PC-9 (cell line): ENCODE measurements at regions not wholly inside any gene's neighbourhood (a gene's known extent, or its start where the extent isn't known, plus 50 kb on each side); places are given as distances from the start of the nearest gene placed in this dataset.

Experiments
- BruUV-seq: library from RNA; stranded (reverse); fragments of 400-500 nt; replicated peaks from 2 replicates; lab custom pipeline; 2021; lab: Mats Ljungman, UMichigan
- CTCF ChIA-PET: fragments of 300-600 bp; sonication (Branson Sonifier 250); formaldehyde crosslinking; loops from one replicate; lab custom pipeline; 2022; ENCODE audit warnings: antibody characterized with exemption; lab: Charles Lee
- POLR2A ChIA-PET: fragments of 300-600 bp; sonication (Branson Sonifier 250); formaldehyde crosslinking; loops from one replicate; lab custom pipeline; 2022; ENCODE audit warnings: antibody characterized with exemption; ENCODE audit not compliant: unreplicated experiment; lab: Charles Lee
- DNase-seq, 2 experiments: peaks; one replicate each; pipeline versions ENCODE4 v3.0.0 to v3.0.0-alpha.2; 2015 to 2022; ENCODE audit warnings: mixed read lengths in 1 of 2
- H2AFZ ChIP-seq: fragments of 200-600 bp; sonication (generic); 2 replicates; pipeline ENCODE4 v1.8.1; 2017; ENCODE audit warnings: antibody characterized with exemption
- H3F3A ChIP-seq: fragments of 200-600 bp; sonication (generic); 2 replicates; pipeline ENCODE4 v1.8.1; 2017; ENCODE audit warnings: antibody characterized with exemption, mild to moderate bottlenecking, low read depth; ENCODE audit not compliant: insufficient read depth
- H3K27ac ChIP-seq: fragments of 200-600 bp; sonication (generic); 2 replicates; pipeline ENCODE4 v1.6.1; 2016; ENCODE audit warnings: mixed run types
- H3K27me3 ChIP-seq: fragments of 200-600 bp; sonication (generic); 2 replicates; pipeline ENCODE4 v1.6.1; 2016; ENCODE audit warnings: low read depth, mixed run types; ENCODE audit not compliant: insufficient read depth
- H3K36me3 ChIP-seq: fragments of 200-600 bp; sonication (generic); 2 replicates; pipeline ENCODE4 v1.6.1; 2016; ENCODE audit warnings: low read depth, mixed run types
- H3K4me1 ChIP-seq: fragments of 200-600 bp; sonication (generic); replicated peaks from 2 replicates; pipeline ENCODE4 v1.6.1; 2016; ENCODE audit warnings: mixed run types; ENCODE audit not compliant: insufficient read depth
- H3K4me2 ChIP-seq: fragments of 200-600 bp; sonication (generic); 2 replicates; pipeline ENCODE4 v1.6.1; 2017; ENCODE audit warnings: mixed run types
- H3K4me3 ChIP-seq: fragments of 200-600 bp; sonication (generic); 2 replicates; pipeline ENCODE4 v1.6.1; 2016; ENCODE audit warnings: mixed run types
- H3K79me2 ChIP-seq: fragments of 200-600 bp; sonication (generic); 2 replicates; pipeline ENCODE4 v1.6.1; 2017; ENCODE audit warnings: low read depth, mixed run types
- H3K9me2 ChIP-seq: fragments of 200-600 bp; sonication (generic); 2 replicates; pipeline ENCODE4 v1.8.1; 2017; ENCODE audit warnings: mild to moderate bottlenecking; ENCODE audit not compliant: insufficient read depth
- H3K9me3 ChIP-seq: fragments of 200-600 bp; sonication (generic); 2 replicates; pipeline ENCODE4 v1.8.1; 2016; ENCODE audit warnings: low read depth; ENCODE audit not compliant: insufficient read depth
- H4K20me1 ChIP-seq: fragments of 200-600 bp; sonication (generic); 2 replicates; pipeline ENCODE4 v1.8.1; 2017; ENCODE audit not compliant: insufficient read depth
- CTCF ChIP-seq: fragments of 200-600 bp; sonication (generic); conservative IDR thresholded peaks from 2 replicates; pipeline ENCODE4 v1.6.1; 2017; ENCODE audit warnings: mixed run types, antibody characterized with exemption, mild to moderate bottlenecking, moderate library complexity
- EZH2 ChIP-seq: fragments of 200-600 bp; sonication (generic); IDR thresholded peaks from 2 replicates; pipeline ENCODE4 v1.8.0; 2017; ENCODE audit warnings: antibody characterized with exemption, low read depth
- intact Hi-C: fragments of 100-400 bp; cut with micrococcal nuclease; formaldehyde crosslinking; loops from one replicate; pipeline ENCODE4 v1.10.0; 2022; ENCODE audit not compliant: unreplicated experiment

- H3K79me2 ChIP-seq: no peaks in the 10 kb centered on the region
- intact Hi-C loops: no loop called here
- TF ChIP-seq CTCF: no peak
- no peak for TF ChIP-seq EZH2
These were observed 347.1 kb downstream of the UTRN start for GRCh38 chr6:144632266-144632665.

GRCh38 chr6:144633886-144634285, 348.8 kb downstream of the UTRN start:
- no TSS peak for BruUV-seq
- H3K9me2 ChIP-seq: no peaks in the 10 kb centered on the region
- H3K9me3 ChIP-seq: no peaks in the 10 kb centered on the region
- H3F3A ChIP-seq: no peaks in the 10 kb centered on the region
- ChIA-PET POLR2A (no interaction called here), CTCF (no interaction called here)
- H3K36me3 ChIP-seq: no peaks in the 10 kb centered on the region
- no peaks in the 10 kb centered on the region for H3K4me1 ChIP-seq
- no peak overlapping the region for H3K27ac ChIP-seq
- intact Hi-C loops: no loop called here
- no peak overlapping the region for H3K4me3 ChIP-seq
- no peaks in the 10 kb centered on the region for H4K20me1 ChIP-seq
- TF ChIP-seq EZH2: no peak
- no peak for TF ChIP-seq CTCF
- no peak for DNase-seq
- H3K4me2 ChIP-seq: no peak overlapping the region
- no peaks in the 10 kb centered on the region; the same call in 1 of the 2 replicates for H3K79me2 ChIP-seq
- H2AFZ ChIP-seq: no peak overlapping the region
- no peaks in the 10 kb centered on the region for H3K27me3 ChIP-seq

More at GRCh38 chr6:144632266-144632665, 347.1 kb downstream of the UTRN start:
- Histone ChIP-seq H3K9me2 (no peaks in the 10 kb centered on the region), H2AFZ (no peak overlapping the region), H3K4me1 (no peaks in the 10 kb centered on the region), H3K9me3 (no peaks in the 10 kb centered on the region), H3K27me3 (no peaks in the 10 kb centered on the region), H4K20me1 (no peaks in the 10 kb centered on the region), H3K36me3 (no peaks in the 10 kb centered on the region), H3F3A (no peaks in the 10 kb centered on the region), H3K27ac (no peak overlapping the region), H3K4me3 (no peak overlapping the region), H3K4me2 (no peak overlapping the region)
- ChIA-PET POLR2A (no interaction called here), CTCF (no interaction called here)
- DNase-seq: no peak
- no TSS peak for BruUV-seq

GRCh38 chr6:144634371-144634770, 349.2 kb downstream of the UTRN start:
- no peak for DNase-seq
- no TSS peak for BruUV-seq
- Histone ChIP-seq H3K79me2 (no peaks in the 10 kb centered on the region; the same call in 1 of the 2 replicates), H3K9me2 (no peaks in the 10 kb centered on the region), H3K36me3 (no peaks in the 10 kb centered on the region), H3K4me2 (no peak overlapping the region), H3K4me3 (no peak overlapping the region), H2AFZ (no peak overlapping the region), H3K4me1 (no peaks in the 10 kb centered on the region), H3K27ac (no peak overlapping the region), H3K9me3 (no peaks in the 10 kb centered on the region), H3F3A (no peaks in the 10 kb centered on the region), H3K27me3 (no peaks in the 10 kb centered on the region), H4K20me1 (no peaks in the 10 kb centered on the region)
- TF ChIP-seq EZH2: no peak
- no peak for TF ChIP-seq CTCF
- ChIA-PET POLR2A (no interaction called here), CTCF (interaction anchor here (0.9 kb wide), 1 partner anchor 11 kb away, joined by 12 read pairs; no protein-coding TSS in a partner anchor)
- intact Hi-C loops: no loop called here
